Effector memory CD8-positive, alpha-beta T cell (primary cell): ENCODE measurements at regions not wholly inside any gene's neighbourhood (a gene's known extent, or its start where the extent isn't known, plus 50 kb on each side); places are given as distances from the start of the nearest gene placed in this dataset.

Experiments used
- ATAC-seq: fragments of 150-1000 bp; cut with Tn5 transposase; replicated peaks from 2 replicates; pipeline ENCODE4 v1.10.0; 2021; ENCODE audit warnings: mild to moderate bottlenecking, moderate library complexity
- DNase-seq, 3 experiments: peaks; one replicate each; pipeline ENCODE4 v3.0.0; 2021
- H3K27ac Mint-ChIP-seq, 2 donors: one replicate each; pipeline ENCODE4 v1.8.0; 2022; ENCODE audit warnings: mild to moderate bottlenecking in 2 of 2, mixed read lengths in 2 of 2, moderate library complexity in 2 of 2
- H3K27me3 Mint-ChIP-seq, 2 donors: one replicate each; pipeline ENCODE4 v1.8.0; 2022; ENCODE audit warnings: mixed read lengths in 2 of 2
- H3K36me3 Mint-ChIP-seq: one replicate; pipeline ENCODE4 v1.8.0; 2022; ENCODE audit warnings: mild to moderate bottlenecking, moderate library complexity, mixed read lengths; ENCODE audit not compliant: insufficient read depth
- H3K4me1 Mint-ChIP-seq, 2 donors: one replicate each; pipeline ENCODE4 v1.8.0; 2022; ENCODE audit warnings: low read depth in 2 of 2, mixed read lengths in 2 of 2
- H3K4me3 Mint-ChIP-seq, 2 donors: one replicate each; pipeline ENCODE4 v1.8.0; 2022; ENCODE audit warnings: mild to moderate bottlenecking in 2 of 2, mixed read lengths in 2 of 2, moderate library complexity in 2 of 2
- H3K9me3 Mint-ChIP-seq, 2 donors: one replicate each; pipeline ENCODE4 v1.8.0; 2022; ENCODE audit warnings: mixed read lengths in 2 of 2

DNA sequence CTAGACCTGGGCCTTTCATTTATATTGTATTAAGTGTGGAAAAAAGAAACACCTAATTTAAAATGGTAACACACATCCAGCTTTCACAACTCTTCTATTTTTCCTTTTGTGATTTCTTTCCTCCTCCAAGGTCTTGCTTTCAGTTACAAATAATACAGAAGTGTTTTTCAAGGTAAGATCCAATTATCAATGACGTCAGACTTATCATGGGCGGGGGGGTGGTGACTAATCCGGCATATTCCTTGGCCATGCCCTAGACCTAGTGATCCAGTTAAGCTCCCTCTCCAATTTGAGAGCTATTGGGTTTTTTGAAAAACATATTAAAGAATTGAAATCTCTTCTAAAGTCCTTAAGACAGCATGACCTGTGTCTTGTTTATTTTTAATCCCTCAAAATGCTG, 669.9 kb upstream of the NR5A2 start:
- H3K27ac Mint-ChIP-seq = no peak overlapping the region
- H3K9me3 Mint-ChIP-seq = no peaks in the 10 kb centered on the region
- DNase-seq (no peak), ATAC-seq (no peak)
- H3K4me1 Mint-ChIP-seq = no peaks in the 10 kb centered on the region
- H3K27me3 Mint-ChIP-seq = peaks cover 7 to 9% of the 10 kb centered on the region in 2 donors
- no peaks in the 10 kb centered on the region for H3K36me3 Mint-ChIP-seq
- H3K4me3 Mint-ChIP-seq = no peak overlapping the region

GRCh38 chr1:199362996-199363395, 664.5 kb upstream of the NR5A2 start:
- Mint-ChIP-seq H3K27me3 (peaks cover 0 to 25% of the 10 kb centered on the region in 2 donors), H3K36me3 (no peaks in the 10 kb centered on the region), H3K4me3 (no peak overlapping the region), H3K27ac (no peak overlapping the region), H3K9me3 (no peaks in the 10 kb centered on the region), H3K4me1 (no peaks in the 10 kb centered on the region)
- ATAC-seq = no peak
- no peak for DNase-seq

GRCh38 chr1:199373139-199373538, 654.4 kb upstream of the NR5A2 start:
- Mint-ChIP-seq H3K9me3 (no peaks in the 10 kb centered on the region), H3K27ac (no peak overlapping the region), H3K4me3 (no peak overlapping the region), H3K4me1 (no peaks in the 10 kb centered on the region), H3K36me3 (no peaks in the 10 kb centered on the region), H3K27me3 (peaks cover 7 to 12% of the 10 kb centered on the region in 2 donors)
- DNase-seq = no peak
- ATAC-seq = no peak

- DNase-seq (no peak), ATAC-seq (no peak)
- Mint-ChIP-seq H3K9me3 (no peaks in the 10 kb centered on the region), H3K4me1 (no peaks in the 10 kb centered on the region), H3K27ac (no peak overlapping the region), H3K27me3 (peaks cover 7 to 12% of the 10 kb centered on the region in 2 donors), H3K4me3 (no peak overlapping the region), H3K36me3 (no peaks in the 10 kb centered on the region)
These were observed 650.3 kb upstream of the NR5A2 start for GRCh38 chr1:199377211-199377610.

DNA sequence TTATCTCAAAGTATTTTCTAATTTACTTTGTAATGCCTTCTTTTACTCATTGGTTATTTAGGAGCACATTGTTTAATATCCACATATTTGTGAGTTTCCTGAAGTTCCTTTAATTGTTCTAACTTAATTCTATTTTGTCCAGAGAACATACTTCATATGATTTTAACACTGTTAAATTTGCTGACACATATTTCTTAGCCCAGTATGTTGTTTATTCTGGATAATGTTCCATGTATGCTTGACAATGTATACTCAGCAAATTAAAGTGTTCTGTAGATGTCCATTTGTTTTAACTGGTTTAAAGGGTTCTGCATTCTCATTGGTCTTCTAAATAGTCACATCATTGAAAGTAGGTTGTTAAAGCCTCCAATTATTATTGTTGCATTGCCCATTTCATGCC, 643.7 kb upstream of the NR5A2 start:
- Mint-ChIP-seq H3K27me3 (peaks cover 5 to 14% of the 10 kb centered on the region in 2 donors), H3K4me1 (no peaks in the 10 kb centered on the region), H3K36me3 (no peaks in the 10 kb centered on the region), H3K27ac (no peak overlapping the region), H3K4me3 (no peak overlapping the region), H3K9me3 (no peaks in the 10 kb centered on the region)
- ATAC-seq (no peak), DNase-seq (no peak)

DNA sequence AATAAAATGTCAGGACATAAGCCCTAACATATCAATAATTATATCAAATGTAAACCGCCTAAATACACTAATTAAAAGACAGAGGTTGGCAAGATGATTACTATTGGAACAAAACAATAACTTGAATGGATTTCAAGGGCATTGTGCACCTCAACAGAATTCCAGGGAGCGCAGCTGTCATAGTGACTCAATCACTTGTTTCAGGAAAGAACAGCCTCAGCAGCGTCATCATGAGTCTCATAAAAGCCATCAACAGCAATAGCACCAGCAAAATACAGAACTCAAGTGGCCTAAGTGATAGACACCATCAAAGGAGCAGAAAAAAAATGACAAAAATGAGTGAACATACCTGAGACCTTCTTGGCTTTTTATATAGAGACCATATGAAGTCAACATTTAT, 632.7 kb upstream of the NR5A2 start:
- H3K4me3 Mint-ChIP-seq = no peak overlapping the region
- no peak overlapping the region for H3K27ac Mint-ChIP-seq
- H3K4me1 Mint-ChIP-seq = no peaks in the 10 kb centered on the region
- peaks cover 29 to 33% of the 10 kb centered on the region in 2 donors for H3K27me3 Mint-ChIP-seq
- H3K36me3 Mint-ChIP-seq = no peaks in the 10 kb centered on the region
- peaks cover 0 to 1% of the 10 kb centered on the region in 2 donors for H3K9me3 Mint-ChIP-seq
- DNase-seq (no peak), ATAC-seq (no peak)

DNA sequence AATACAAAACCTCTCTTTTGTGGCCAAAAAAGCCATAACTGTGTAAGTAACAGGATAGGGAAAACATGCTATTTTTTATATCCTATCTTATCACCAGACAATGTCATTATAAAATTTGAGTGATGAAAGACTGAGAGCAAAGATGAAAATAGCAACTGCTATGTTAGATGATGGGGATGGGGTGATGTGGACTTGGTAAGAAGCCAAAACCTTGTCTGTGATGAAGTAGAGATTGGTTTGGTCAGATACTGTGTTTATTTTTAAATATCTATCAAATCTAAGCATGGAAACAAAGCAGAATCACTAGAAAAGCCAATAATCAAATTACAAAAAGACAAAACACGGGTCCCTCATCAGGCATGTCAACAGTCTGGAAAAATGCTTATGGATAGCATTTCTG, 631.1 kb upstream of the NR5A2 start:
- Mint-ChIP-seq H3K27ac (no peak overlapping the region), H3K4me3 (no peak overlapping the region), H3K27me3 (peaks cover 28 to 31% of the 10 kb centered on the region in 2 donors), H3K4me1 (no peaks in the 10 kb centered on the region), H3K36me3 (no peaks in the 10 kb centered on the region), H3K9me3 (no peaks in the 10 kb centered on the region)
- DNase-seq = no peak
- ATAC-seq = no peak

DNA sequence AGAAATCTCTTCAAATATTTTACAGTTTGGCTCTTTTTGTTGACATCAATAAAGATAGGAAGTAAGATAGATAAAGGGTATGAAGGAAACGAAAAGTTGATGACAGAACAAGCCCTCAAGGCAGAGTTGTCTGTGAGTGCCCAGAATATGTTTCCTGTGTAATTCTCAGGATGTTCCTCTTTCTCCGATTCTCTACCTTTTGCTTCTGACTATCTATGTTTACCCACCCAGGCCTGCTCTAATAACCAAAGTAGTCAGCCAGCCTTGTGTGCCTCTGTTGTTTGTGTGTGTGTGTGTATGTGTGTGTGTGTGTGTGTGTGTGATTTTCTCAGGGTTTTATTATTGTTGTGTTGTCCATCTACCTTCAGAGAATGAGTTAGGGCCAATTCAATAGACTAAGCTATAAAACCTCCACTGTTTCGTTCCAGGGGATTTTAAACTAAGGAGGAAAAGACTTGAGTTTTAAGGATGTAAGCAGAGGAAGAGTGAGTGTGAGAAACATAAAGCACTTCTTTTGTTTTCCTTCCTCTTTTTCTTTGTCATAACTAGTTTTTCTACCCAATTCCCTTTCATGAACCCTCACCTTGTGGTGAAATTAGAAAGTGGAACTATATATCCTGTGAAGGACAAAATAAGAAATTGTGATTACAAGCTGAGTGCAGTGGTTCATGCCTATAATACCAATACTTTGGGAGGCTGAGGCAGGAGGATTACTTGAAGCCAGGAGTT, 627.4 kb upstream of the NR5A2 start:
- Mint-ChIP-seq H3K27me3 (peaks cover under 1 to 10% of the 10 kb centered on the region in 2 donors), H3K27ac (no peak overlapping the region), H3K9me3 (no peaks in the 10 kb centered on the region), H3K4me3 (no peak overlapping the region), H3K4me1 (no peaks in the 10 kb centered on the region), H3K36me3 (no peaks in the 10 kb centered on the region)
- DNase-seq (no peak), ATAC-seq (no peak)

GRCh38 chr1:199403531-199404116, 623.9 kb upstream of the NR5A2 start:
- ATAC-seq (no peak), DNase-seq (no peak)
- H3K4me3 Mint-ChIP-seq = no peak overlapping the region
- no peak overlapping the region for H3K27ac Mint-ChIP-seq
- H3K36me3 Mint-ChIP-seq = no peaks in the 10 kb centered on the region
- H3K9me3 Mint-ChIP-seq = peaks cover 0 to 3% of the 10 kb centered on the region in 2 donors
- peaks cover 9 to 21% of the 10 kb centered on the region in 2 donors for H3K27me3 Mint-ChIP-seq
- H3K4me1 Mint-ChIP-seq = no peaks in the 10 kb centered on the region

- no peak for ATAC-seq
- peaks cover 0 to 3% of the 10 kb centered on the region in 2 donors for H3K9me3 Mint-ChIP-seq
- H3K27ac Mint-ChIP-seq = no peak overlapping the region
- H3K36me3 Mint-ChIP-seq = no peaks in the 10 kb centered on the region
- H3K27me3 Mint-ChIP-seq = peaks cover 9 to 21% of the 10 kb centered on the region in 2 donors
- H3K4me1 Mint-ChIP-seq = no peaks in the 10 kb centered on the region
- DNase-seq = no peak
- H3K4me3 Mint-ChIP-seq = no peak overlapping the region
These were observed 623.3 kb upstream of the NR5A2 start for GRCh38 chr1:199404191-199404590.

DNA sequence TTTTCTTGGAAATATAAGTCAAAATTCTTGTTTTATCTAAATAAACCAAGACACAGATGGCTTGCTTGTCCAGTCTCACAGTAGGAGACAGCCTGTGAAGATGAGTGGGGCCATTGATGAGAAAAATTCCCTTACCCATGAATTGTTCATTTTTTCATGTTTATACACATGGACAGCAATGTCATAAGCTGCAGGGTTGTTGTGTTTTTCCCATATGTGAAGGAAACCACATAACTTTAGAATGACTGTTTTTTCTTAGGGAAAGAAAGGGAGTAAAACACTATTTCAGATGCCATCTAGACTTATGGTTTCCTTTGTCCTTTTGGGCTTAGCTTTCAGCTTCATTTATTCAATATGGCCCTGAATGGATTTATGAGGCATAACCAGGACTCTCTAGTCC, 622.5 kb upstream of the NR5A2 start:
- H3K4me3 Mint-ChIP-seq = no peak overlapping the region
- H3K4me1 Mint-ChIP-seq = no peaks in the 10 kb centered on the region

GRCh38 chr1:199405634-199406196, 621.8 kb upstream of the NR5A2 start:
- Mint-ChIP-seq H3K36me3 (no peaks in the 10 kb centered on the region), H3K4me1 (no peaks in the 10 kb centered on the region), H3K9me3 (peaks cover 0 to 3% of the 10 kb centered on the region in 2 donors), H3K27ac (no peak overlapping the region), H3K27me3 (peaks cover 21 to 30% of the 10 kb centered on the region in 2 donors), H3K4me3 (no peak overlapping the region)
- ATAC-seq = no peak
- no peak for DNase-seq

More for the DNA sequence above, 622.5 kb upstream of the NR5A2 start:
- ATAC-seq = no peak
- Mint-ChIP-seq H3K9me3 (peaks cover 0 to 3% of the 10 kb centered on the region in 2 donors), H3K36me3 (no peaks in the 10 kb centered on the region), H3K27ac (no peak overlapping the region), H3K27me3 (peaks cover 13 to 23% of the 10 kb centered on the region in 2 donors)
- no peak for DNase-seq

DNA sequence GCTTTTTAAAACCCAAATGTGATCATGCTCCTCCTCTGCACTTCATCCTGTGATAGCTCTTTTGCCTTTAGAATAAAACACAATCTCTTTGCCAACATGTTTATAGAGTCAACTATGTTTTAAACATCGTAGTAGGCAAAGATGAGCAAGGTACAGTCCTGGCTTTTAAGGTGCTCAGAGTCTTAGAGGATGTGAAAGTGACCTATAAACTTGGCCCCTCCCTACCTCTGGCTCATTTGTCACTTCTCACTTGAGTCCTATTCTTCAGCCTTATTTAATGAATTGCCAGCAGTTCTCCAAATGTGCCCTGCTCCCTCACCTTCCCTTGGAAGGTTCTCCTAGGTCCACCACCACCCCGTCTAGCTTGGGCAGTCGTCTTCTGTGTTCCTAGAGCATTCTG, 617.0 kb upstream of the NR5A2 start:
- no peak overlapping the region for H3K27ac Mint-ChIP-seq
- DNase-seq (no peak), ATAC-seq (no peak)
- H3K4me3 Mint-ChIP-seq = no peak overlapping the region
- H3K36me3 Mint-ChIP-seq = no peaks in the 10 kb centered on the region
- peaks cover 30 to 34% of the 10 kb centered on the region in 2 donors for H3K27me3 Mint-ChIP-seq
- peaks cover 0 to 3% of the 10 kb centered on the region in 2 donors for H3K9me3 Mint-ChIP-seq
- H3K4me1 Mint-ChIP-seq = no peaks in the 10 kb centered on the region

DNA sequence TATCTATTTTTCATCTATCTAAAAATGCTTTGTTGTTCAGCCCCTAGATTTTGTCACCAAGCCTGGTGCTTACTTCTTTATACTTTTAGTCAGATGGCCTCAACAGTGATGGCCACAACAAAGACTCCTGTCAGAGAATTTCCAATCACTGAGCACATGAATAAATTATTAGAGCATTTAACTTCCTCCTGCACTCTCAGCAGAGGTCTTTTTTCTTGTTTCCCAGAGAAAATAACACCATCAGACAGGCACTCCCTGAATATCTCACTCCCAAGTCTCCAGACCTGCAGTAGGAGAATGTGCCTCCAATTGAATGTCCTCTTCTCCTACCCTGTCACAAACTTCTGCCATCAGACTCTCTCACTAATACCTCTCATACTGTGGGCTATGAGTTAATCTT, 616.0 kb upstream of the NR5A2 start:
- Mint-ChIP-seq H3K27ac (no peak overlapping the region), H3K4me3 (no peak overlapping the region), H3K9me3 (peaks cover 3 to 4% of the 10 kb centered on the region in 2 donors), H3K36me3 (no peaks in the 10 kb centered on the region), H3K27me3 (peaks cover 24 to 25% of the 10 kb centered on the region in 2 donors), H3K4me1 (no peaks in the 10 kb centered on the region)
- DNase-seq = no peak
- no peak for ATAC-seq
